ENCODE measurements at regions not wholly inside any gene's neighbourhood (a gene's known extent, or its start where the extent isn't known, plus 50 kb on each side); places are given as distances from the start of the nearest gene placed in this dataset.

DNA sequence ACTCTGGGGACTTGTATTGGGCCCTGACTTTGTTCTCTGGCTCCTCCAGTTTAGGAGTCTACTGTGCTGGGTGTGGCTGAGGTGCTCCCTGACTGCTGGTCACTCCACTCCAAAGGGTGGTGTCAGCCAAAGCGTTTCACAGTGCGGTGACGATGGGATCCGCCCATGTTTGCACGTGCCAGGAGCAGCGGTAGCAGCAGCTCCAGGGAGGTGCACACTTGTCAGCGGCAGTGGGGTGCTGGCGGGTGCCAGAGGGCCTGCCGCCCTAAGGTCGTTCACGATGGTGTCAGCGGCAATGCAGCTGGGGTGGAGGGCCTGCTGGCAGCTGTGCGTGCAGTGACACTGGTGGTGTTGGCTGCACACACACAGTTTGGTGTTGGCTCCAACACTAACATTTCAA is 268.5 kb upstream of the AKR1E2 start:
- ATAC-seq (replicated peaks): no peak
- Mint-ChIP-seq H3K9me3 (no peaks in the 10 kb centered on the region), H3K27me3 (no peaks in the 10 kb centered on the region), H3K36me3 (ENCODE audit: low read depth) (no peaks in the 10 kb centered on the region), H3K27ac (no peak overlapping the region), H3K4me3 (no peak overlapping the region), H3K4me1 (no peaks in the 10 kb centered on the region)

GRCh38 chr10:4556527-4556926 is 269.5 kb upstream of the AKR1E2 start:
- H3K27me3 Mint-ChIP-seq: no peaks in the 10 kb centered on the region
- no peak overlapping the region for H3K27ac Mint-ChIP-seq
- no peaks in the 10 kb centered on the region for H3K36me3 Mint-ChIP-seq (ENCODE audit: low read depth)

GRCh38 chr10:4555920-4556319 is 270.1 kb upstream of the AKR1E2 start:
- Mint-ChIP-seq H3K4me3 (no peak overlapping the region), H3K4me1 (no peaks in the 10 kb centered on the region), H3K9me3 (no peaks in the 10 kb centered on the region), H3K27ac (no peak overlapping the region), H3K36me3 (ENCODE audit: low read depth) (no peaks in the 10 kb centered on the region), H3K27me3 (no peaks in the 10 kb centered on the region)
- ATAC-seq (replicated peaks): no peak

More at GRCh38 chr10:4556527-4556926, 269.5 kb upstream of the AKR1E2 start:
- Mint-ChIP-seq H3K9me3 (no peaks in the 10 kb centered on the region), H3K4me3 (no peak overlapping the region), H3K4me1 (no peaks in the 10 kb centered on the region)
- ATAC-seq (replicated peaks): no peak

DNA sequence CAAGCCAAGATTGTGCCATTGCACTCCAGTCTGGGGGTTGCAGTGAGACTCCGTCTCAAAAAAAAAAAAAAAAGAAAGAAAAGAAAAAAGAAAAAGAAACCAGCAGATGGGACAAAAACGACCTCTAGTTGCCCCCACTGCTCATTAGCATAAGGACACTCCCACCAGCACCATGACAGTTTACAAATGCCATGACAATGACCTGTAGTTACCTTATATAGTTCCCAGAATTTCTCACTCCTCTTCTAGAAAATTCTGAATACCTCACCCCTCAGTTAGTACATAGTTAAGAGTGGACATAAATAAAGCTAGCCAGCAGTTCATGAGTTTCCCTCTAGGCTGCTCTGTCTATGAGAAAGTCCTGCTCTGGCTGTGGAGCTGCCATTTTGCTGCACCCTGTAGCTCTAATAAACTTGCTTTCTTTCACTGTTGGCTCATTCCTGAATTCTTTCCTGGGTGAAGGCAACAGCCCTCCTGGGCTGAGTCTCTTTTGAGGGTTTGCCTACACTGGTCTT is 276.8 kb upstream of the AKR1E2 start:
- H3K27ac Mint-ChIP-seq: no peak overlapping the region
- no peak overlapping the region for H3K4me3 Mint-ChIP-seq
- H3K9me3 Mint-ChIP-seq: peaks cover 6% of the 10 kb centered on the region
- peaks cover 5% of the 10 kb centered on the region for H3K27me3 Mint-ChIP-seq
- no peak for ATAC-seq (replicated peaks)
- peaks cover 7% of the 10 kb centered on the region for H3K4me1 Mint-ChIP-seq
- no peaks in the 10 kb centered on the region for H3K36me3 Mint-ChIP-seq (ENCODE audit: low read depth)

DNA sequence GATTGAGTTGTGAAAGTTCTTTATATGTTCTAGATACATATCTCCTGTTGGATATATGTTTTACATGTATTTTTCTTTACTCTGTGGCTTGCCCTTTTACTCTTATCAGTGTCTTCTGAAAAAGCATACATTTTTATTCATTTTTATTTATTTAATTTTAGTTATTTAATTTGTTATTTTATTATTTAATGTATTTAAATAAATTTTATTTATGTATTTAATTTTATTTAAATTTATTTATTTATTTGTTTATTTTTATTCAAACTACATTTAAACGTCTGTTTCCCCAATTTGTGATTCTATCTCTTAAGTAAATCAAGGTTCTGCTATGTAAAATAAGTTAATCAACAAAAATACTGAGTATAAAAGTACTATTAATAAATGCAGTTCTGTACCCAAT is 279.1 kb upstream of the AKR1E2 start:
- ATAC-seq (replicated peaks): no peak
- Mint-ChIP-seq H3K9me3 (peaks cover 6% of the 10 kb centered on the region), H3K27ac (peak overlapping the region; percentile 29), H3K27me3 (peaks cover 5% of the 10 kb centered on the region), H3K4me3 (peak overlapping the region; percentile 47), H3K4me1 (peaks cover 7% of the 10 kb centered on the region), H3K36me3 (ENCODE audit: low read depth) (no peaks in the 10 kb centered on the region)

DNA sequence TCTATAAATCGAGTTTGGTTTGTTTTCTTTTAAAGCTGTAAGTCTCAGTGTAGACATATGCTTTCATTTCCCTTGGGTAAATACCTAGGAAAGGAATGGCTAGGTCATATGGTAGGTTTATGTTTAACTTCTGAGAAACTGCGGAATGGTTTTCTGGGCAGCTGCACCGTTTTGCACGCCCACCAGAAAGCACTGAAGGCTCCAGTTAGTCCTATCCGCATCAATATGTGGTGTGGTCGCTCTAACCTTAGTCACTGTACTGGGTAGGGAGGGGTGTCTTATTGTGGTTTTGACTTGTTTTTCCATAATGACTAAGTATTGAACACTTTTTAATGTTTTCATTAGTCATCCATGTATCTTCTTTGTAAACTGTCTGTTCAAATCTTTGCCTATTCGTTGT is 279.5 kb upstream of the AKR1E2 start:
- peaks cover 7% of the 10 kb centered on the region for H3K4me1 Mint-ChIP-seq
- H3K27ac Mint-ChIP-seq: peak overlapping the region; percentile 29
- H3K27me3 Mint-ChIP-seq: peaks cover 5% of the 10 kb centered on the region
- no peaks in the 10 kb centered on the region for H3K36me3 Mint-ChIP-seq (ENCODE audit: low read depth)
- H3K4me3 Mint-ChIP-seq: peak overlapping the region; percentile 47
- H3K9me3 Mint-ChIP-seq: peaks cover 6% of the 10 kb centered on the region
- ATAC-seq (replicated peaks): peak; percentile 99

DNA sequence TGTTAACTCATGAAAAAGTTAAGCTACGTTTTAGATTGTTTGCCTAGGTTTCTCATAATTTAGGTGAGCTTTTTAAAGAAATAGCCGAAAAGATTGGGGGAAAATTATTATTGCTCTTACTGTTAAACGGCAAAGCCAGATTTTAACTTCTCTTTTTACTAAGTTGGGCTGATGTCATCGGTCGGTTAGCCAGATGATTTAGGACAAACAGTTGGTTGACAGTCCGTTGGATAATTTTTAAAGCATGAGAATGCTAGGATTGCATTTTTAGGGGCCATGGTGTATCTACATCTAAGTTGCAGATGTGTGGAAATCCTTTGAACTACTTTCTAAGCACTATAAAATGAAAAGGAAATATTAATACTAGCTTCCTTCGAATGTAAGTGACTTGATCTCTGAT is 280.9 kb upstream of the AKR1E2 start:
- H3K27me3 Mint-ChIP-seq: peaks cover 5% of the 10 kb centered on the region
- no peak overlapping the region for H3K4me3 Mint-ChIP-seq
- ATAC-seq (replicated peaks): no peak
- H3K9me3 Mint-ChIP-seq: peaks cover 6% of the 10 kb centered on the region
- H3K4me1 Mint-ChIP-seq: peaks cover 7% of the 10 kb centered on the region
- H3K36me3 Mint-ChIP-seq (ENCODE audit: low read depth): no peaks in the 10 kb centered on the region
- no peak overlapping the region for H3K27ac Mint-ChIP-seq

GRCh38 chr10:4543938-4544533 is 282.0 kb upstream of the AKR1E2 start:
- peaks cover 5% of the 10 kb centered on the region for H3K27me3 Mint-ChIP-seq
- peaks cover 7% of the 10 kb centered on the region for H3K4me1 Mint-ChIP-seq
- no peaks in the 10 kb centered on the region for H3K36me3 Mint-ChIP-seq (ENCODE audit: low read depth)
- no peak overlapping the region for H3K4me3 Mint-ChIP-seq
- peaks cover 7% of the 10 kb centered on the region for H3K9me3 Mint-ChIP-seq
- no peak overlapping the region for H3K27ac Mint-ChIP-seq
- no peak for ATAC-seq (replicated peaks)

DNA sequence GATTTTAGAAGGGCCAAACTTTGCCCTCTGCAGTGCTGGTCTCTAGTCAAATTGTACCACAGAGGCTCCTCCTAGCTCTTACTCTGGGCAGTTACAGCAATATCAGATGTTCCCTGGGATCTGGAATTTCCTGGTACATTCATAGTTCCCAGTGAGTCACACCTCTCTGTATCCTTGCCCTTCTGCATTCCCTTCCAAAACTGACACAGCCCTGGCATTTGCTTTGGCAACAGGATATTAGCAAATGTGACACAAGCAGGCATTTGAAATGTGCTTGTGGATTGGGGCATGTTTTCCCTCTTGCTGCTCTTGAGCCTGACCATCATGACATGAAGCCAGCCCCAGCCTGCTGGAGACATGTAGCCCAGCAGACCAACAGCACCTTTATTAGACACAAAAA is 284.7 kb upstream of the AKR1E2 start:
- H3K4me3 Mint-ChIP-seq: no peak overlapping the region
- H3K27ac Mint-ChIP-seq: no peak overlapping the region
- ATAC-seq (replicated peaks): no peak
- H3K27me3 Mint-ChIP-seq: peaks cover 5% of the 10 kb centered on the region
- peaks cover 14% of the 10 kb centered on the region for H3K9me3 Mint-ChIP-seq
- peaks cover 4% of the 10 kb centered on the region for H3K4me1 Mint-ChIP-seq
- H3K36me3 Mint-ChIP-seq (ENCODE audit: low read depth): no peaks in the 10 kb centered on the region

GRCh38 chr10:4538016-4538415 is 288.0 kb upstream of the AKR1E2 start:
- no peak overlapping the region for H3K4me3 Mint-ChIP-seq
- ATAC-seq (replicated peaks): no peak
- no peaks in the 10 kb centered on the region for H3K27me3 Mint-ChIP-seq
- no peaks in the 10 kb centered on the region for H3K36me3 Mint-ChIP-seq (ENCODE audit: low read depth)
- peaks cover 12% of the 10 kb centered on the region for H3K9me3 Mint-ChIP-seq
- H3K27ac Mint-ChIP-seq: no peak overlapping the region
- no peaks in the 10 kb centered on the region for H3K4me1 Mint-ChIP-seq

GRCh38 chr10:4535521-4535920 is 290.5 kb upstream of the AKR1E2 start:
- no peaks in the 10 kb centered on the region for H3K36me3 Mint-ChIP-seq (ENCODE audit: low read depth)
- H3K27me3 Mint-ChIP-seq: no peaks in the 10 kb centered on the region
- no peaks in the 10 kb centered on the region for H3K4me1 Mint-ChIP-seq

GRCh38 chr10:4533621-4534020 is 292.4 kb upstream of the AKR1E2 start:
- H3K4me3 Mint-ChIP-seq: no peak overlapping the region
- ATAC-seq (replicated peaks): no peak
- H3K27me3 Mint-ChIP-seq: no peaks in the 10 kb centered on the region
- H3K27ac Mint-ChIP-seq: no peak overlapping the region
- no peaks in the 10 kb centered on the region for H3K4me1 Mint-ChIP-seq
- peaks cover 8% of the 10 kb centered on the region for H3K9me3 Mint-ChIP-seq
- no peaks in the 10 kb centered on the region for H3K36me3 Mint-ChIP-seq (ENCODE audit: low read depth)

More at GRCh38 chr10:4535521-4535920, 290.5 kb upstream of the AKR1E2 start:
- no peak overlapping the region for H3K4me3 Mint-ChIP-seq
- no peak overlapping the region for H3K27ac Mint-ChIP-seq
- H3K9me3 Mint-ChIP-seq: peaks cover 12% of the 10 kb centered on the region
- ATAC-seq (replicated peaks): no peak

- Mint-ChIP-seq H3K9me3 (peaks cover 6% of the 10 kb centered on the region), H3K4me3 (no peak overlapping the region)
Measured at GRCh38 chr10:4532976-4533375, 293.0 kb upstream of the AKR1E2 start.

GRCh38 chr10:4532467-4532866 is 293.5 kb upstream of the AKR1E2 start:
- H3K4me1 Mint-ChIP-seq: no peaks in the 10 kb centered on the region
- no peak overlapping the region for H3K4me3 Mint-ChIP-seq
- peaks cover under 1% of the 10 kb centered on the region for H3K9me3 Mint-ChIP-seq
- no peak overlapping the region for H3K27ac Mint-ChIP-seq
- no peaks in the 10 kb centered on the region for H3K27me3 Mint-ChIP-seq
- H3K36me3 Mint-ChIP-seq (ENCODE audit: low read depth): no peaks in the 10 kb centered on the region
- ATAC-seq (replicated peaks): no peak

More at GRCh38 chr10:4532976-4533375, 293.0 kb upstream of the AKR1E2 start:
- H3K27ac Mint-ChIP-seq: no peak overlapping the region
- no peak for ATAC-seq (replicated peaks)
- no peaks in the 10 kb centered on the region for H3K36me3 Mint-ChIP-seq (ENCODE audit: low read depth)
- no peaks in the 10 kb centered on the region for H3K4me1 Mint-ChIP-seq
- no peaks in the 10 kb centered on the region for H3K27me3 Mint-ChIP-seq

GRCh38 chr10:4532011-4532410 is 294.0 kb upstream of the AKR1E2 start:
- Mint-ChIP-seq H3K27me3 (no peaks in the 10 kb centered on the region), H3K4me3 (no peak overlapping the region), H3K4me1 (no peaks in the 10 kb centered on the region), H3K9me3 (no peaks in the 10 kb centered on the region), H3K36me3 (ENCODE audit: low read depth) (no peaks in the 10 kb centered on the region), H3K27ac (no peak overlapping the region)
- ATAC-seq (replicated peaks): no peak

DNA sequence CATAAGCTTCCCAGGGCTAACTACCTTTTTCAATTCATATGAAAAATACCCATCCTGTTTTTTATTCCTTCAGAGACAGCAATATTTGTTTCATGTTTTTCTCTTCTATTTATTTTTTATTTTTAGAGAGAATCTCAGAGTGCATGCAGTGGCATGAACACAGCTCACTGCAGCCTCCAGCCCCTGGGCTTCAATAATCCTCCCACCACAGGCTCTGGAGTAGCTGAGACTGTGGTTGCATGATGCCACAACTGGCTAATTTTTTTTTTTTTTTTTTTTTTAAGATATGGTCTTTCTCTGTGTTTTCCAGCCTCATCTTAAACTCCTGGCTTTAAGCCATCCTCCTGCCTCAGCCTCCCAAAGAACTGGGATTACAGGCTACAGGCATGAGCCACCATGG is 296.7 kb upstream of the AKR1E2 start:
- H3K4me3 Mint-ChIP-seq: no peak overlapping the region
- ATAC-seq (replicated peaks): no peak
- no peaks in the 10 kb centered on the region for H3K4me1 Mint-ChIP-seq

More for the DNA sequence above, 296.7 kb upstream of the AKR1E2 start:
- no peak overlapping the region for H3K27ac Mint-ChIP-seq
- H3K27me3 Mint-ChIP-seq: no peaks in the 10 kb centered on the region
- no peaks in the 10 kb centered on the region for H3K9me3 Mint-ChIP-seq
- H3K36me3 Mint-ChIP-seq (ENCODE audit: low read depth): no peaks in the 10 kb centered on the region

Data from activated T-helper 17 cell treated with anti-CD3 and anti-CD28 coated beads, Interleukin-2, amount 50 U/mL, for 72 hours (primary cell).